ENCODE measurements at regions not wholly inside any gene's neighbourhood (a gene's known extent, or its start where the extent isn't known, plus 50 kb on each side); places are given as distances from the start of the nearest gene placed in this dataset.

GRCh38 chr4:112770114-112770513, 133.2 kb downstream of the LARP7 start:
- intact Hi-C loops (cut with micrococcal nuclease): no loop called here
- Histone ChIP-seq H3K9ac (ENCODE audit: insufficient read depth, low read length, poor library complexity, severe bottlenecking) (no peak overlapping the region), H3K36me3 (replicated peaks in 1 of 2; ENCODE audit: control insufficient read depth in 1 of 2, insufficient read depth in 2 of 2, low read length in 2 of 2) (no peaks in the 10 kb centered on the region), H3K9me3 (replicated peaks in 1 of 2; ENCODE audit: control insufficient read depth in 1 of 2, insufficient read depth in 1 of 2, low read length in 2 of 2) (no peaks in the 10 kb centered on the region), H2AFZ (ENCODE audit: insufficient read depth, low read depth, low read length, poor library complexity, severe bottlenecking) (no peak overlapping the region), H3K27ac (ENCODE audit: low read depth in 1 of 2, low read length in 2 of 2) (no peak overlapping the region), H3K79me2 (ENCODE audit: insufficient read depth, low read length) (no peaks in the 10 kb centered on the region), H4K20me1 (ENCODE audit: insufficient read depth, low read length) (no peaks in the 10 kb centered on the region), H3K27me3 (ENCODE audit: control insufficient read depth in 2 of 2, insufficient read depth in 2 of 2, low read length in 2 of 2) (no peaks in the 10 kb centered on the region), H3K4me1 (ENCODE audit: control insufficient read depth in 1 of 2, insufficient read depth in 2 of 2, low read length in 2 of 2) (no peaks in the 10 kb centered on the region), H3K4me2 (replicated peaks; ENCODE audit: extremely low read depth, low read length, poor library complexity, severe bottlenecking) (no peak overlapping the region), H3K4me3 (replicated peaks in 1 of 3; ENCODE audit: low read depth in 2 of 3, low read length in 3 of 3) (no peak overlapping the region)
- peaks cover 2 to 4% (median 2%) of the 10 kb centered on the region in 3 donors for H3K27me3 Mint-ChIP-seq (ENCODE audit: low read depth in 3 of 3)
- 90% methylated on average over 2 of the region's 5 CpGs for WGBS (ENCODE audit: insufficient coverage)
- H3K27ac Mint-ChIP-seq: no peak overlapping the region
- no peak overlapping the region for H3K4me3 Mint-ChIP-seq
- DNase-seq: no peak
- H3K4me1 Mint-ChIP-seq: no peaks in the 10 kb centered on the region
- TF ChIP-seq CTCF (IDR thresholded peaks at IDR 0.05): no peak
- H3K9me3 Mint-ChIP-seq: peaks cover 0 to 3% (median 0%) of the 10 kb centered on the region in 7 donors
- no peaks in the 10 kb centered on the region for H3K36me3 Mint-ChIP-seq

- no peak for TF ChIP-seq CTCF (IDR thresholded peaks at IDR 0.05)
- no peaks in the 10 kb centered on the region for H3K4me1 Mint-ChIP-seq
- intact Hi-C loops (cut with micrococcal nuclease): no loop called here
- 98% methylated on average over 4 of the region's 7 CpGs for WGBS (ENCODE audit: insufficient coverage)
- no peaks in the 10 kb centered on the region for H4K20me1 ChIP-seq (ENCODE audit: insufficient read depth, low read length)
- peaks cover 0 to 3% (median 1%) of the 10 kb centered on the region in 3 donors for H3K27me3 Mint-ChIP-seq (ENCODE audit: low read depth in 3 of 3)
- peaks cover 0 to 9% (median 0%) of the 10 kb centered on the region in 7 donors for H3K9me3 Mint-ChIP-seq
- H3K9ac ChIP-seq (ENCODE audit: insufficient read depth, low read length, poor library complexity, severe bottlenecking): no peak overlapping the region
- H3K9me3 ChIP-seq (replicated peaks in 1 of 2; ENCODE audit: control insufficient read depth in 1 of 2, insufficient read depth in 1 of 2, low read length in 2 of 2): no peaks in the 10 kb centered on the region
- no peak overlapping the region for H2AFZ ChIP-seq (ENCODE audit: insufficient read depth, low read depth, low read length, poor library complexity, severe bottlenecking)
- H3K27me3 ChIP-seq (ENCODE audit: control insufficient read depth in 2 of 2, insufficient read depth in 2 of 2, low read length in 2 of 2): no peaks in the 10 kb centered on the region
- no peak overlapping the region for H3K4me3 Mint-ChIP-seq
- DNase-seq: no peak
- no peak overlapping the region for H3K4me3 ChIP-seq (replicated peaks in 1 of 3; ENCODE audit: low read depth in 2 of 3, low read length in 3 of 3)
- no peak overlapping the region for H3K27ac Mint-ChIP-seq
- H3K36me3 Mint-ChIP-seq: no peaks in the 10 kb centered on the region
- H3K79me2 ChIP-seq (ENCODE audit: insufficient read depth, low read length): no peaks in the 10 kb centered on the region
- no peak overlapping the region for H3K4me2 ChIP-seq (replicated peaks; ENCODE audit: extremely low read depth, low read length, poor library complexity, severe bottlenecking)
- no peaks in the 10 kb centered on the region for H3K36me3 ChIP-seq (replicated peaks in 1 of 2; ENCODE audit: control insufficient read depth in 1 of 2, insufficient read depth in 2 of 2, low read length in 2 of 2)
- H3K27ac ChIP-seq (ENCODE audit: low read depth in 1 of 2, low read length in 2 of 2): no peak overlapping the region
- no peaks in the 10 kb centered on the region for H3K4me1 ChIP-seq (ENCODE audit: control insufficient read depth in 1 of 2, insufficient read depth in 2 of 2, low read length in 2 of 2)
These were observed 138.9 kb downstream of the LARP7 start for GRCh38 chr4:112775801-112776200.

All from CD14-positive monocyte (primary cell).